ENCODE measurements at regions not wholly inside any gene's neighbourhood (a gene's known extent, or its start where the extent isn't known, plus 50 kb on each side); places are given as distances from the start of the nearest gene placed in this dataset.

- Histone ChIP-seq H3K27ac (ENCODE audit: low read depth, low read length, poor library complexity, severe bottlenecking) (no peak overlapping the region), H3K79me2 (ENCODE audit: insufficient read depth, low read depth, low read length) (no peaks in the 10 kb centered on the region), H3K4me3 (ENCODE audit: low read depth, low read length, poor library complexity, severe bottlenecking) (no peak overlapping the region), H4K20me1 (ENCODE audit: insufficient read depth, low read length) (no peaks in the 10 kb centered on the region), H3K36me3 (ENCODE audit: insufficient read depth, low read length) (no peaks in the 10 kb centered on the region), H3K9me3 (ENCODE audit: low read length) (no peaks in the 10 kb centered on the region), H3K4me2 (ENCODE audit: low read length) (no peak overlapping the region), H3K9me2 (ENCODE audit: insufficient read depth, low read length) (no peaks in the 10 kb centered on the region), H2AFZ (ENCODE audit: low read length) (no peak overlapping the region), H3K4me1 (ENCODE audit: insufficient read depth, low read length, poor library complexity, severe bottlenecking) (no peaks in the 10 kb centered on the region)
- ChIA-PET CTCF (ENCODE audit: unreplicated experiment) (no interaction called here), POLR2A (no interaction called here)
- no peak for DNase-seq (ENCODE audit: low spot score)
- BruUV-seq (replicated peaks) = no TSS peak
- TF ChIP-seq CTCF (conservative IDR thresholded peaks at IDR 0.05; ENCODE audit: low read length) (no peak), EZH2phosphoT487 (IDR thresholded peaks at IDR 0.05; ENCODE audit: borderline replicate concordance, low read depth, low read length) (no peak)
- intact Hi-C loops (cut with micrococcal nuclease; ENCODE audit: unreplicated experiment) = no loop called here
These were observed 129.9 kb downstream of the INHBA start for GRCh38 chr7:41573015-41573414.

- intact Hi-C loops (cut with micrococcal nuclease; ENCODE audit: unreplicated experiment) = no loop called here
- no peak for DNase-seq (ENCODE audit: low spot score)
- H3K4me1 ChIP-seq (ENCODE audit: insufficient read depth, low read length, poor library complexity, severe bottlenecking) = no peaks in the 10 kb centered on the region
- CTCF ChIA-PET (ENCODE audit: unreplicated experiment) = no interaction called here
- H3K4me3 ChIP-seq (ENCODE audit: low read depth, low read length, poor library complexity, severe bottlenecking) = no peak overlapping the region
- no peak overlapping the region for H3K4me2 ChIP-seq (ENCODE audit: low read length)
- H4K20me1 ChIP-seq (ENCODE audit: insufficient read depth, low read length) = no peaks in the 10 kb centered on the region
- no peaks in the 10 kb centered on the region for H3K79me2 ChIP-seq (ENCODE audit: insufficient read depth, low read depth, low read length)
- no peaks in the 10 kb centered on the region for H3K9me2 ChIP-seq (ENCODE audit: insufficient read depth, low read length)
- TF ChIP-seq EZH2phosphoT487 (IDR thresholded peaks at IDR 0.05; ENCODE audit: borderline replicate concordance, low read depth, low read length) (no peak), CTCF (conservative IDR thresholded peaks at IDR 0.05; ENCODE audit: low read length) (no peak)
- H3K36me3 ChIP-seq (ENCODE audit: insufficient read depth, low read length) = no peaks in the 10 kb centered on the region
- POLR2A ChIA-PET = interaction anchor here (0.7 kb wide), 1 partner anchor 1144 kb away, joined by 3 read pairs; no protein-coding TSS in a partner anchor
- H3K27ac ChIP-seq (ENCODE audit: low read depth, low read length, poor library complexity, severe bottlenecking) = no peak overlapping the region
- no peak overlapping the region for H2AFZ ChIP-seq (ENCODE audit: low read length)
- no peaks in the 10 kb centered on the region for H3K9me3 ChIP-seq (ENCODE audit: low read length)
- no TSS peak for BruUV-seq (replicated peaks)
These were observed 131.3 kb downstream of the INHBA start for GRCh38 chr7:41571573-41571972.

- H4K20me1 ChIP-seq (ENCODE audit: insufficient read depth, low read length) = no peaks in the 10 kb centered on the region
- H3K4me3 ChIP-seq (ENCODE audit: low read depth, low read length, poor library complexity, severe bottlenecking) = no peak overlapping the region
- H3K9me2 ChIP-seq (ENCODE audit: insufficient read depth, low read length) = no peaks in the 10 kb centered on the region
- no peaks in the 10 kb centered on the region for H3K36me3 ChIP-seq (ENCODE audit: insufficient read depth, low read length)
- no peaks in the 10 kb centered on the region for H3K9me3 ChIP-seq (ENCODE audit: low read length)
- H2AFZ ChIP-seq (ENCODE audit: low read length) = no peak overlapping the region
- DNase-seq (ENCODE audit: low spot score) = no peak
- intact Hi-C loops (cut with micrococcal nuclease; ENCODE audit: unreplicated experiment) = no loop called here
- H3K79me2 ChIP-seq (ENCODE audit: insufficient read depth, low read depth, low read length) = no peaks in the 10 kb centered on the region
- BruUV-seq (replicated peaks) = no TSS peak
- ChIA-PET POLR2A (no interaction called here), CTCF (ENCODE audit: unreplicated experiment) (no interaction called here)
- H3K4me2 ChIP-seq (ENCODE audit: low read length) = no peak overlapping the region
- TF ChIP-seq EZH2phosphoT487 (IDR thresholded peaks at IDR 0.05; ENCODE audit: borderline replicate concordance, low read depth, low read length) (no peak), CTCF (conservative IDR thresholded peaks at IDR 0.05; ENCODE audit: low read length) (no peak)
- no peaks in the 10 kb centered on the region for H3K4me1 ChIP-seq (ENCODE audit: insufficient read depth, low read length, poor library complexity, severe bottlenecking)
- H3K27ac ChIP-seq (ENCODE audit: low read depth, low read length, poor library complexity, severe bottlenecking) = no peak overlapping the region
These were observed 132.1 kb downstream of the INHBA start for GRCh38 chr7:41570766-41571165.
